ENCODE measurements at regions not wholly inside any gene's neighbourhood (a gene's known extent, or its start where the extent isn't known, plus 50 kb on each side); places are given as distances from the start of the nearest gene placed in this dataset.
"Not testable (repeated sequence)": the region's sequence is repeated elsewhere in the genome, so short reads cannot be mapped to it uniquely, and the experiment has no call there.

DNA sequence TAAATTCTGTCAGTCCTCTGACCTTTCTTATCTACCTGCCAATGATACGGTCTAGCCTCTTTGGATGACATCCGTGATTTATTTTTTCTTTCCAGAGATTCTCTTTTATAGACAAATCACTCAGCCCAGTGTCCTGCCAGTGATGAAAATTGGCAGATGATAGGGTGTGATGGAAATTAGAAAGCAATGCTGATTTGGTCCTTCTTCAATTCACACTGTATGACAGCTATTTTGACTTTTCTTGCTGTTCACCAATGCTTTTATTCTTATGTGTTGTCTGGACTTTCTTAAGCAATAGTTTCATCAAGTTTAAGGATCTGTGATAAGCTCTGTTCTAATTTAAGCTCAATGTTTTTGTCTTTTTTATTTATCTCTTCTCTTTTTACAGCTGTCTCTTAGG is 63.6 kb upstream of the TPTE start:
- TF ChIP-seq EZH2 (IDR thresholded peaks at IDR 0.05; ENCODE audit: insufficient read depth, poor library complexity, severe bottlenecking); EZH2phosphoT487 (IDR thresholded peaks at IDR 0.05; ENCODE audit: insufficient read depth, low read depth): not testable (repeated sequence)
